ENCODE measurements at regions not wholly inside any gene's neighbourhood (a gene's known extent, or its start where the extent isn't known, plus 50 kb on each side); places are given as distances from the start of the nearest gene placed in this dataset.

GRCh38 chr17:54781389-54781788, 119.3 kb upstream of the TOM1L1 start:
- FAIRE-seq, result no peak
- no peak for TF ChIP-seq CTCF (optimal IDR thresholded peaks at IDR 0.05 in 1 of 3, IDR thresholded peaks at IDR 0.05 in 1 of 3, conservative IDR thresholded peaks at IDR 0.05 in 1 of 3; ENCODE audit: extremely low read depth in 1 of 3, insufficient read depth in 2 of 3, low read length in 3 of 3)
- no peak for TF ChIP-seq EZH2 (IDR thresholded peaks at IDR 0.05; ENCODE audit: low read length)

DNA sequence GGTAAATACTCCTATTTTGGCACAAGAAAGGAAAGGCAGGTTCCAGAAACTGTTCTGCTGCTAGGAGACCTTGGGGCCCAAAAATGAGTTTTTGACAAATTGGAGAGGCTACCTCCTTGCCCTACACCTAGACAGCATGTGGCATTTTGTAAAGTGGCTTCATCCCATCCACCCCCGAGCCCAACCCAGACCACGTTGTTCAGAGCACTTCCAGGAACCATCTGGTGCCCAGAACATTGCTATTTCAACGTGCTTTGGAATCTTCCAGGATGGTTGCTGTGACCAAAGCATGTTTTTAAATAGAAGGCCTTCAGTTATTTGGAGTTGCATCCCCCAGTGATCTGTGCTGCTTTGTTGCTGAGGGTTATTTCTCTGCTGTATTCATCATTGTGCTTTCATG, 116.3 kb upstream of the TOM1L1 start:
- no peaks in the 10 kb centered on the region for H3K36me3 ChIP-seq (ENCODE audit: control insufficient read depth in 2 of 2, extremely low read depth in 1 of 2, insufficient read depth in 2 of 2, low read length in 2 of 2)
- H3K9ac ChIP-seq (ENCODE audit: control insufficient read depth, extremely low read depth, insufficient read depth, low read length), result no peak overlapping the region
- DNase-seq (ENCODE audit: low read depth, low spot score), result no peak
- no peaks in the 10 kb centered on the region for H3K9me1 ChIP-seq (ENCODE audit: control insufficient read depth, extremely low read depth, insufficient read depth, low read length)
- TF ChIP-seq CTCF (optimal IDR thresholded peaks at IDR 0.05 in 1 of 3, IDR thresholded peaks at IDR 0.05 in 1 of 3, conservative IDR thresholded peaks at IDR 0.05 in 1 of 3; ENCODE audit: extremely low read depth in 1 of 3, insufficient read depth in 2 of 3, low read length in 3 of 3) (no peak), EZH2 (IDR thresholded peaks at IDR 0.05; ENCODE audit: low read length) (no peak)
- no peak overlapping the region for H3K4me3 ChIP-seq (ENCODE audit: control insufficient read depth in 2 of 3, extremely low read depth in 1 of 3, insufficient read depth in 2 of 3, low read depth in 1 of 3, low read length in 3 of 3)
- H3K79me2 ChIP-seq (ENCODE audit: control insufficient read depth, insufficient read depth, low read length), result no peaks in the 10 kb centered on the region
- H3K27ac ChIP-seq (ENCODE audit: control insufficient read depth, insufficient read depth, low read length), result no peak overlapping the region
- dilution Hi-C loops (cut with MboI; ENCODE audit: extremely low pct_ligation_motif_present, low sequenced_read_pairs), result no loop called here
- no peaks in the 10 kb centered on the region for H4K20me1 ChIP-seq (ENCODE audit: control insufficient read depth, extremely low read depth, insufficient read depth, low read length)
- no peaks in the 10 kb centered on the region for H3K27me3 ChIP-seq (ENCODE audit: control insufficient read depth, extremely low read depth, insufficient read depth, low read length)
- no peak overlapping the region for H2AFZ ChIP-seq (ENCODE audit: control insufficient read depth, low read length)
- no peaks in the 10 kb centered on the region for H3K9me3 ChIP-seq (ENCODE audit: control insufficient read depth, low read depth, low read length)
- no peaks in the 10 kb centered on the region for H3K4me1 ChIP-seq (ENCODE audit: control insufficient read depth, extremely low read depth, insufficient read depth, low read length)
- FAIRE-seq, result no peak
- no peak overlapping the region for H3K4me2 ChIP-seq (ENCODE audit: control insufficient read depth, extremely low read depth, insufficient read depth, low read depth, low read length)

More at GRCh38 chr17:54781389-54781788, 119.3 kb upstream of the TOM1L1 start:
- Histone ChIP-seq H3K4me3 (ENCODE audit: control insufficient read depth in 2 of 3, extremely low read depth in 1 of 3, insufficient read depth in 2 of 3, low read depth in 1 of 3, low read length in 3 of 3) (no peak overlapping the region), H3K9me3 (ENCODE audit: control insufficient read depth, low read depth, low read length) (no peaks in the 10 kb centered on the region), H3K9ac (ENCODE audit: control insufficient read depth, extremely low read depth, insufficient read depth, low read length) (no peak overlapping the region), H2AFZ (ENCODE audit: control insufficient read depth, low read length) (no peak overlapping the region), H3K4me2 (ENCODE audit: control insufficient read depth, extremely low read depth, insufficient read depth, low read depth, low read length) (no peak overlapping the region), H3K27ac (ENCODE audit: control insufficient read depth, insufficient read depth, low read length) (no peak overlapping the region), H3K4me1 (ENCODE audit: control insufficient read depth, extremely low read depth, insufficient read depth, low read length) (no peaks in the 10 kb centered on the region), H3K9me1 (ENCODE audit: control insufficient read depth, extremely low read depth, insufficient read depth, low read length) (no peaks in the 10 kb centered on the region), H4K20me1 (ENCODE audit: control insufficient read depth, extremely low read depth, insufficient read depth, low read length) (no peaks in the 10 kb centered on the region), H3K79me2 (ENCODE audit: control insufficient read depth, insufficient read depth, low read length) (no peaks in the 10 kb centered on the region), H3K27me3 (ENCODE audit: control insufficient read depth, extremely low read depth, insufficient read depth, low read length) (no peaks in the 10 kb centered on the region), H3K36me3 (ENCODE audit: control insufficient read depth in 2 of 2, extremely low read depth in 1 of 2, insufficient read depth in 2 of 2, low read length in 2 of 2) (no peaks in the 10 kb centered on the region)
- dilution Hi-C loops (cut with MboI; ENCODE audit: extremely low pct_ligation_motif_present, low sequenced_read_pairs), result no loop called here
- DNase-seq (ENCODE audit: low read depth, low spot score), result no peak
